Keratinocyte (primary cell): ENCODE measurements at regions not wholly inside any gene's neighbourhood (a gene's known extent, or its start where the extent isn't known, plus 50 kb on each side); places are given as distances from the start of the nearest gene placed in this dataset.

ENCODE experiments used
- DNase-seq: peaks from one replicate; pipeline ENCODE4 v3.0.0-alpha.2; 2011; ENCODE audit warnings: low read depth, missing footprints, low spot score
- FAIRE-seq: peaks from 2 replicates; lab custom pipeline; 2011; peaks lifted over from hg19 to GRCh38; lab: Jason Lieb, UNC
- H2AFZ ChIP-seq: 2 replicates; pipeline ENCODE4 v1.6.0; 2012; ENCODE audit warnings: low read length, control low read depth, inconsistent platforms; ENCODE audit not compliant: control insufficient read depth
- H3K27ac ChIP-seq: 2 replicates; pipeline ENCODE4 v1.5.1; 2011; ENCODE audit warnings: low read length; ENCODE audit not compliant: control insufficient read depth, insufficient read depth
- H3K27me3 ChIP-seq: 3 replicates; pipeline ENCODE4 v1.6.0; 2011; ENCODE audit warnings: low read length; ENCODE audit not compliant: control insufficient read depth, insufficient read depth; ENCODE audit errors: extremely low read depth
- H3K36me3 ChIP-seq, 2 experiments: 2 replicates in 1 of 2; 3 replicates in 1 of 2; pipeline ENCODE4 v1.5.1; 2011; ENCODE audit warnings: low read length in 2 of 2, mild to moderate bottlenecking in 1 of 2; ENCODE audit not compliant: control insufficient read depth in 2 of 2, insufficient read depth in 2 of 2; ENCODE audit errors: extremely low read depth in 1 of 2
- H3K4me1 ChIP-seq: 3 replicates; pipeline ENCODE4 v1.5.1; 2011; ENCODE audit warnings: low read length; ENCODE audit not compliant: control insufficient read depth, insufficient read depth; ENCODE audit errors: extremely low read depth
- H3K4me2 ChIP-seq: 3 replicates; pipeline ENCODE4 v1.6.0; 2011; ENCODE audit warnings: low read depth, low read length; ENCODE audit not compliant: control insufficient read depth, insufficient read depth; ENCODE audit errors: extremely low read depth
- H3K4me3 ChIP-seq, 3 experiments: fragments of 200-600 bp in 1 of 3; sonication (generic) in 1 of 3; 2 replicates in 2 of 3; 3 replicates in 1 of 3; pipeline ENCODE4 v1.5.1; 2011 to 2016; ENCODE audit warnings: low read length in 3 of 3, mild to moderate bottlenecking in 3 of 3, control low read depth in 2 of 3, inconsistent platforms in 1 of 3, low read depth in 1 of 3, mixed read lengths in 1 of 3, mixed run types in 1 of 3, moderate library complexity in 1 of 3; ENCODE audit not compliant: control insufficient read depth in 2 of 3, insufficient read depth in 2 of 3; ENCODE audit errors: extremely low read depth in 1 of 3
- H3K79me2 ChIP-seq: 2 replicates; pipeline ENCODE4 v1.6.0; 2012; ENCODE audit warnings: low read length; ENCODE audit not compliant: control insufficient read depth, insufficient read depth
- H3K9ac ChIP-seq: 3 replicates; pipeline ENCODE4 v1.6.0; 2011; ENCODE audit warnings: low read length; ENCODE audit not compliant: control insufficient read depth, insufficient read depth; ENCODE audit errors: extremely low read depth
- H3K9me1 ChIP-seq: 3 replicates; pipeline ENCODE4 v1.6.0; 2011; ENCODE audit warnings: low read length; ENCODE audit not compliant: control insufficient read depth, insufficient read depth; ENCODE audit errors: extremely low read depth
- H3K9me3 ChIP-seq: 2 replicates; pipeline ENCODE4 v1.5.1; 2012; ENCODE audit warnings: low read depth, low read length; ENCODE audit not compliant: control insufficient read depth
- H4K20me1 ChIP-seq: 3 replicates; pipeline ENCODE4 v1.6.0; 2011; ENCODE audit warnings: low read length; ENCODE audit not compliant: control insufficient read depth, insufficient read depth; ENCODE audit errors: extremely low read depth
- EZH2 ChIP-seq: IDR thresholded peaks from one replicate; pipeline ENCODE4 v1.6.1; 2012; ENCODE audit warnings: inconsistent platforms, mild to moderate bottlenecking, low read length, moderate library complexity
- dilution Hi-C: fragments of 300-500 bp; cut with MboI; formaldehyde crosslinking; loops from one replicate; pipeline ENCODE4 v1.7.0; 2020; ENCODE audit warnings: low sequenced_read_pairs; ENCODE audit not compliant: extremely low pct_ligation_motif_present
- TF ChIP-seq, protein P1 (sequence below), 3 experiments: IDR thresholded peaks in 1 of 3; conservative IDR thresholded peaks in 1 of 3; optimal IDR thresholded peaks in 1 of 3; 2 replicates in 2 of 3; 3 replicates in 1 of 3; pipeline versions ENCODE3 to v1.5.1; 2011; ENCODE audit warnings: low read length in 3 of 3, mild to moderate bottlenecking in 3 of 3, moderate library complexity in 2 of 3, control low read depth in 1 of 3, inconsistent platforms in 1 of 3; ENCODE audit not compliant: insufficient read depth in 2 of 3; ENCODE audit errors: extremely low read depth in 1 of 3

DNA sequence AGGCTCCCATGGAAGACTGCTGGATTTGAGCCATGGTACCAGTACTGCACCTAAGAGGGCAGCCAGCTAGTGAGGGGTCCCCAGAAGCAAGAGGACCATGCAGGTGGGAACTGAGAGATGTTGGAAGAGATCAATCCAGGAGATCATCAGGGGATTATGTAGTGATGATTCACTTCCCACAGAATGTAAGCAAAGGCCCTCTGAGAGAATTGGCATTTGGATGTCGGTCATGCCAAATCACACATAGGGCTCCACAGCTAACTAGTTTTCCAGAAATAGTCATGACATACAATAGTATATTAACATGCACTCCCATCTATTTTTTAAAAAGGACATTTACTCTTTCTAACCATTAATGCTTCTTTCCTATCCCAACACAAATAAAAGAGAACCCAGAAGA lies 112.5 kb downstream of the RASGEF1B start:
- Histone ChIP-seq H3K27me3 (no peaks in the 10 kb centered on the region), H3K4me3 (no peak overlapping the region), H3K9me3 (no peaks in the 10 kb centered on the region), H3K27ac (no peak overlapping the region), H2AFZ (no peak overlapping the region), H3K36me3 (no peaks in the 10 kb centered on the region), H3K79me2 (no peaks in the 10 kb centered on the region), H3K4me2 (no peak overlapping the region), H3K9me1 (no peaks in the 10 kb centered on the region), H4K20me1 (no peaks in the 10 kb centered on the region), H3K4me1 (no peaks in the 10 kb centered on the region), H3K9ac (no peak overlapping the region)
- DNase-seq (no peak), FAIRE-seq (no peak)
- no peak for TF ChIP-seq EZH2
- TF ChIP-seq, protein P1, sequence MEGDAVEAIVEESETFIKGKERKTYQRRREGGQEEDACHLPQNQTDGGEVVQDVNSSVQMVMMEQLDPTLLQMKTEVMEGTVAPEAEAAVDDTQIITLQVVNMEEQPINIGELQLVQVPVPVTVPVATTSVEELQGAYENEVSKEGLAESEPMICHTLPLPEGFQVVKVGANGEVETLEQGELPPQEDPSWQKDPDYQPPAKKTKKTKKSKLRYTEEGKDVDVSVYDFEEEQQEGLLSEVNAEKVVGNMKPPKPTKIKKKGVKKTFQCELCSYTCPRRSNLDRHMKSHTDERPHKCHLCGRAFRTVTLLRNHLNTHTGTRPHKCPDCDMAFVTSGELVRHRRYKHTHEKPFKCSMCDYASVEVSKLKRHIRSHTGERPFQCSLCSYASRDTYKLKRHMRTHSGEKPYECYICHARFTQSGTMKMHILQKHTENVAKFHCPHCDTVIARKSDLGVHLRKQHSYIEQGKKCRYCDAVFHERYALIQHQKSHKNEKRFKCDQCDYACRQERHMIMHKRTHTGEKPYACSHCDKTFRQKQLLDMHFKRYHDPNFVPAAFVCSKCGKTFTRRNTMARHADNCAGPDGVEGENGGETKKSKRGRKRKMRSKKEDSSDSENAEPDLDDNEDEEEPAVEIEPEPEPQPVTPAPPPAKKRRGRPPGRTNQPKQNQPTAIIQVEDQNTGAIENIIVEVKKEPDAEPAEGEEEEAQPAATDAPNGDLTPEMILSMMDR (optimal IDR thresholded peaks at IDR 0.05 in 1 of 3, IDR thresholded peaks at IDR 0.05 in 1 of 3, conservative IDR thresholded peaks at IDR 0.05 in 1 of 3; ENCODE audit: extremely low read depth in 1 of 3, insufficient read depth in 2 of 3, low read length in 3 of 3), result no peak
- dilution Hi-C loops, result no loop called here

- H3K4me3 ChIP-seq, result no peak overlapping the region
- H3K4me1 ChIP-seq, result no peaks in the 10 kb centered on the region
- H3K4me2 ChIP-seq, result no peak overlapping the region
- FAIRE-seq (no peak), DNase-seq (no peak)
- dilution Hi-C loops, result no loop called here
- H4K20me1 ChIP-seq, result no peaks in the 10 kb centered on the region
- H3K27ac ChIP-seq, result no peak overlapping the region
- no peaks in the 10 kb centered on the region for H3K36me3 ChIP-seq
- H2AFZ ChIP-seq, result no peak overlapping the region
- no peaks in the 10 kb centered on the region for H3K79me2 ChIP-seq
- TF ChIP-seq, protein P1 (optimal IDR thresholded peaks at IDR 0.05 in 1 of 3, IDR thresholded peaks at IDR 0.05 in 1 of 3, conservative IDR thresholded peaks at IDR 0.05 in 1 of 3; ENCODE audit: extremely low read depth in 1 of 3, insufficient read depth in 2 of 3, low read length in 3 of 3), result no peak
- no peak for TF ChIP-seq EZH2
- H3K9ac ChIP-seq, result no peak overlapping the region
- no peaks in the 10 kb centered on the region for H3K27me3 ChIP-seq
- H3K9me3 ChIP-seq, result no peaks in the 10 kb centered on the region
- H3K9me1 ChIP-seq, result no peaks in the 10 kb centered on the region
Measured at GRCh38 chr4:81358154-81358553, 113.6 kb downstream of the RASGEF1B start.
